PC-3 (cell line): ENCODE measurements at regions not wholly inside any gene's neighbourhood (a gene's known extent, or its start where the extent isn't known, plus 50 kb on each side); places are given as distances from the start of the nearest gene placed in this dataset.

ENCODE experiments used
- EZH2 ChIP-seq: fragments of 300-600 bp; sonication (generic); IDR thresholded peaks from one replicate; pipeline ENCODE4 v1.6.1; 2017; ENCODE audit warnings: antibody characterized with exemption, mild to moderate bottlenecking, low read length; ENCODE audit not compliant: unreplicated experiment
- TF ChIP-seq, protein P1 (sequence below): fragments of 300-600 bp; sonication (generic); conservative IDR thresholded peaks from 2 replicates; pipeline ENCODE4 v1.5.1; 2017; ENCODE audit warnings: antibody characterized with exemption, low read depth, mild to moderate bottlenecking, low read length

DNA sequence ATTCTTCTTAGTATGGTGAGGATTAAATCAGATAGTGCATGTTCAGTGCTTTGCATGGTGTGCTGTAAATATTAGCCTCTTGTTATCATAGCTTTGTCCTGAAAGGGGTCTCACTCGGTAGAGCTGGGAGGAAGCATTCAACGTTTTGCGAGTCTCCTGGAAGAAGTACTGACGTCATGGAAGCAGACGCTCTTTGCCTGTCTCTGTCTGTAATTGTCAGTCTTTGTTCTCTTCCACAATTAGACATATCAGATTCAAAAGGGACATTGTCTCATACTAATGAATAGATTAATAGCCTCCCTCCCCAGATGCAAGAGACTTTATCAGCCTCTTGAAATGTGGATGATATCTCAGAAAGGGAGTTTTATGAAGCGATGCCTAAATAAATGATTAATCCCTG lies 91.8 kb upstream of the CXCL14 start:
- TF ChIP-seq, protein P1, sequence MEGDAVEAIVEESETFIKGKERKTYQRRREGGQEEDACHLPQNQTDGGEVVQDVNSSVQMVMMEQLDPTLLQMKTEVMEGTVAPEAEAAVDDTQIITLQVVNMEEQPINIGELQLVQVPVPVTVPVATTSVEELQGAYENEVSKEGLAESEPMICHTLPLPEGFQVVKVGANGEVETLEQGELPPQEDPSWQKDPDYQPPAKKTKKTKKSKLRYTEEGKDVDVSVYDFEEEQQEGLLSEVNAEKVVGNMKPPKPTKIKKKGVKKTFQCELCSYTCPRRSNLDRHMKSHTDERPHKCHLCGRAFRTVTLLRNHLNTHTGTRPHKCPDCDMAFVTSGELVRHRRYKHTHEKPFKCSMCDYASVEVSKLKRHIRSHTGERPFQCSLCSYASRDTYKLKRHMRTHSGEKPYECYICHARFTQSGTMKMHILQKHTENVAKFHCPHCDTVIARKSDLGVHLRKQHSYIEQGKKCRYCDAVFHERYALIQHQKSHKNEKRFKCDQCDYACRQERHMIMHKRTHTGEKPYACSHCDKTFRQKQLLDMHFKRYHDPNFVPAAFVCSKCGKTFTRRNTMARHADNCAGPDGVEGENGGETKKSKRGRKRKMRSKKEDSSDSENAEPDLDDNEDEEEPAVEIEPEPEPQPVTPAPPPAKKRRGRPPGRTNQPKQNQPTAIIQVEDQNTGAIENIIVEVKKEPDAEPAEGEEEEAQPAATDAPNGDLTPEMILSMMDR, result no peak
- no peak for TF ChIP-seq EZH2
